ENCODE measurements at regions not wholly inside any gene's neighbourhood (a gene's known extent, or its start where the extent isn't known, plus 50 kb on each side); places are given as distances from the start of the nearest gene placed in this dataset.

GRCh38 chr6:170139531-170139930 is 151.3 kb downstream of the DLL1 start:
- no peak for TF ChIP-seq CTCF (IDR thresholded peaks at IDR 0.05; ENCODE audit: low read depth, low read length)
- TF ChIP-seq POLR2A (IDR thresholded peaks at IDR 0.05; ENCODE audit: extremely low read depth, insufficient read length), result no peak
